ENCODE measurements at regions not wholly inside any gene's neighbourhood (a gene's known extent, or its start where the extent isn't known, plus 50 kb on each side); places are given as distances from the start of the nearest gene placed in this dataset.

DNA sequence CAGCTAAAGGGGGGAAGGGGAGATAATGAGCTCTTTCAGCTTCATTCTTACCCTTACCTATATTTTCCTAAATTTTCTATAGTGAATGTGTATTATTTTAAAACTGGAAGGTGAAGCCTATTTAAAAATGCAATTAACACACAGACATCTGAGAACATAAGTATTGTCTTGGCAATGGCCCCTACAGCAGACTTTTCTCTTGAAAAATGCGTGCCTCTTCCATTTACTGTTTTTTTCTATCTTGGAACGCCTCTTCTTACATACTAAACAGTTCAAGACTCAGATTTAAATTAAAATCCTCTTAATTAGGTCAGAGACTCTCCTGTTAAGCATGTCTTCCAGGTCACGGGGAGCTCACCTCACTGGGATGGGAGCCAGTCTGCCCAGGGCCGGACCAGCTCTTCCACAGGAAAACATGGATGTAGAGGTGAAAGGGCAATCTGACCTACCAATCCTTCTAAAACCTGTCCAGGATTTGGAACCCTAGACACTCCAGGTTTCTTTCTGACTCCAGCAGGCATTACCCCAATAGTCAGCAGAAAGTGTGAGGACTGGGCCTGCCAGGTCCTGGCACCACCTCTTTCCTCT is 137.3 kb downstream of the ZNF281 start:
- TF ChIP-seq EP300 (conservative IDR thresholded peaks at IDR 0.05; ENCODE audit: poor library complexity, severe bottlenecking) (no peak), EZH2 (IDR thresholded peaks at IDR 0.05; ENCODE audit: borderline replicate concordance, insufficient read depth, low read length, poor library complexity, severe bottlenecking) (no peak), CTCF (IDR thresholded peaks at IDR 0.05; ENCODE audit: poor library complexity, severe bottlenecking) (no peak), REST (IDR thresholded peaks at IDR 0.05; ENCODE audit: borderline replicate concordance) (no peak), TAF1 (IDR thresholded peaks at IDR 0.05; ENCODE audit: low read depth) (no peak), RAD21 (conservative IDR thresholded peaks at IDR 0.05) (no peak)

Data from neural cell (in vitro differentiated cells).